ENCODE measurements at regions not wholly inside any gene's neighbourhood (a gene's known extent, or its start where the extent isn't known, plus 50 kb on each side); places are given as distances from the start of the nearest gene placed in this dataset.

- Histone ChIP-seq H3K27me3 (ENCODE audit: control insufficient read depth in 1 of 2, insufficient read depth in 1 of 2, low read length in 2 of 2) (no peaks in the 10 kb centered on the region), H3K9ac (ENCODE audit: low read length) (no peak overlapping the region), H3K14ac (ENCODE audit: low read length in 2 of 2) (no peak overlapping the region), H3K9me3 (ENCODE audit: control insufficient read depth, low read length) (peaks cover 16% of the 10 kb centered on the region), H3K4me1 (ENCODE audit: control insufficient read depth, insufficient read depth, low read depth, low read length) (no peaks in the 10 kb centered on the region), H2BK5ac (ENCODE audit: low read depth, low read length, poor library complexity, severe bottlenecking) (no peak overlapping the region), H2BK12ac (ENCODE audit: low read length in 2 of 2) (no peak overlapping the region), H2AFZ (ENCODE audit: low read depth, low read length) (no peak overlapping the region), H3K23ac (ENCODE audit: low read length in 2 of 2) (no peak overlapping the region), H3K79me1 (replicated peaks; ENCODE audit: low read length, poor library complexity, severe bottlenecking) (no peaks in the 10 kb centered on the region), H3K4ac (ENCODE audit: low read depth in 1 of 2, low read length in 2 of 2) (no peak overlapping the region), H2BK120ac (ENCODE audit: low read depth, low read length) (no peak overlapping the region), H3K4me2 (ENCODE audit: low read length, poor library complexity, severe bottlenecking) (no peak overlapping the region), H3K36me3 (ENCODE audit: control insufficient read depth in 1 of 2, insufficient read depth in 2 of 2, low read depth in 1 of 2, low read length in 2 of 2) (no peaks in the 10 kb centered on the region), H4K91ac (ENCODE audit: low read length) (no peak overlapping the region), H3K18ac (ENCODE audit: low read depth in 1 of 2, low read length in 2 of 2) (no peak overlapping the region), H2BK15ac (ENCODE audit: low read depth, poor library complexity, severe bottlenecking) (peak overlapping the region; percentile 23), H3K27ac (ENCODE audit: low read length, poor library complexity, severe bottlenecking) (no peak overlapping the region), H2AK5ac (ENCODE audit: low read length, severe bottlenecking) (no peak overlapping the region), H4K8ac (ENCODE audit: low read length) (no peak overlapping the region), H3K4me3 (ENCODE audit: insufficient read depth in 1 of 2, low read depth in 1 of 2, low read length in 2 of 2) (no peak overlapping the region)
- DNase-seq = no peak
- WGBS = 69% methylated on average over 3 of the region's 3 CpGs
Observed at GRCh38 chr9:88046542-88046941, 72.2 kb upstream of the CDK20 start.

- Histone ChIP-seq H2BK12ac (ENCODE audit: low read length in 2 of 2) (no peak overlapping the region), H3K23ac (ENCODE audit: low read length in 2 of 2) (no peak overlapping the region), H4K8ac (ENCODE audit: low read length) (no peak overlapping the region), H3K4me1 (ENCODE audit: control insufficient read depth, insufficient read depth, low read depth, low read length) (no peaks in the 10 kb centered on the region), H3K36me3 (ENCODE audit: control insufficient read depth in 1 of 2, insufficient read depth in 2 of 2, low read depth in 1 of 2, low read length in 2 of 2) (no peaks in the 10 kb centered on the region), H3K9ac (ENCODE audit: low read length) (no peak overlapping the region), H2BK5ac (ENCODE audit: low read depth, low read length, poor library complexity, severe bottlenecking) (no peak overlapping the region), H3K27me3 (ENCODE audit: control insufficient read depth in 1 of 2, insufficient read depth in 1 of 2, low read length in 2 of 2) (no peaks in the 10 kb centered on the region), H3K18ac (ENCODE audit: low read depth in 1 of 2, low read length in 2 of 2) (no peak overlapping the region), H2AK5ac (ENCODE audit: low read length, severe bottlenecking) (no peak overlapping the region), H3K4me3 (ENCODE audit: insufficient read depth in 1 of 2, low read depth in 1 of 2, low read length in 2 of 2) (no peak overlapping the region), H3K27ac (ENCODE audit: low read length, poor library complexity, severe bottlenecking) (no peak overlapping the region), H3K4me2 (ENCODE audit: low read length, poor library complexity, severe bottlenecking) (no peak overlapping the region), H2BK15ac (ENCODE audit: low read depth, poor library complexity, severe bottlenecking) (no peak overlapping the region), H2AFZ (ENCODE audit: low read depth, low read length) (no peak overlapping the region), H3K4ac (ENCODE audit: low read depth in 1 of 2, low read length in 2 of 2) (no peak overlapping the region), H2BK120ac (ENCODE audit: low read depth, low read length) (no peak overlapping the region), H4K91ac (ENCODE audit: low read length) (no peak overlapping the region), H3K9me3 (ENCODE audit: control insufficient read depth, low read length) (peaks cover 16% of the 10 kb centered on the region), H3K14ac (ENCODE audit: low read length in 2 of 2) (no peak overlapping the region), H3K79me1 (replicated peaks; ENCODE audit: low read length, poor library complexity, severe bottlenecking) (no peaks in the 10 kb centered on the region)
- no peak for DNase-seq
- WGBS = 71% methylated on average over 2 of the region's 3 CpGs
Observed at GRCh38 chr9:88045686-88046085, 71.4 kb upstream of the CDK20 start.

- Histone ChIP-seq H3K4me1 (ENCODE audit: control insufficient read depth, insufficient read depth, low read depth, low read length) (no peaks in the 10 kb centered on the region), H4K91ac (ENCODE audit: low read length) (no peak overlapping the region), H3K23ac (ENCODE audit: low read length in 2 of 2) (no peak overlapping the region), H3K27ac (ENCODE audit: low read length, poor library complexity, severe bottlenecking) (no peak overlapping the region), H2BK12ac (ENCODE audit: low read length in 2 of 2) (no peak overlapping the region), H2BK120ac (ENCODE audit: low read depth, low read length) (no peak overlapping the region), H2AK5ac (ENCODE audit: low read length, severe bottlenecking) (no peak overlapping the region), H2AFZ (ENCODE audit: low read depth, low read length) (no peak overlapping the region), H2BK15ac (ENCODE audit: low read depth, poor library complexity, severe bottlenecking) (no peak overlapping the region), H3K14ac (ENCODE audit: low read length in 2 of 2) (no peak overlapping the region), H3K9me3 (ENCODE audit: control insufficient read depth, low read length) (peaks cover 16% of the 10 kb centered on the region), H3K36me3 (ENCODE audit: control insufficient read depth in 1 of 2, insufficient read depth in 2 of 2, low read depth in 1 of 2, low read length in 2 of 2) (no peaks in the 10 kb centered on the region), H3K79me1 (replicated peaks; ENCODE audit: low read length, poor library complexity, severe bottlenecking) (no peaks in the 10 kb centered on the region), H3K27me3 (ENCODE audit: control insufficient read depth in 1 of 2, insufficient read depth in 1 of 2, low read length in 2 of 2) (no peaks in the 10 kb centered on the region), H3K4me2 (ENCODE audit: low read length, poor library complexity, severe bottlenecking) (no peak overlapping the region), H3K9ac (ENCODE audit: low read length) (no peak overlapping the region), H2BK5ac (ENCODE audit: low read depth, low read length, poor library complexity, severe bottlenecking) (no peak overlapping the region), H3K4ac (ENCODE audit: low read depth in 1 of 2, low read length in 2 of 2) (no peak overlapping the region), H3K4me3 (ENCODE audit: insufficient read depth in 1 of 2, low read depth in 1 of 2, low read length in 2 of 2) (no peak overlapping the region), H3K18ac (ENCODE audit: low read depth in 1 of 2, low read length in 2 of 2) (no peak overlapping the region), H4K8ac (ENCODE audit: low read length) (no peak overlapping the region)
- WGBS = 89% methylated on average over 3 of the region's 3 CpGs
- DNase-seq = no peak
Observed at GRCh38 chr9:88044200-88044599, 69.9 kb upstream of the CDK20 start.

- no peak overlapping the region for H2BK120ac ChIP-seq (ENCODE audit: low read depth, low read length)
- H4K91ac ChIP-seq (ENCODE audit: low read length) = no peak overlapping the region
- no peak overlapping the region for H3K27ac ChIP-seq (ENCODE audit: low read length, poor library complexity, severe bottlenecking)
- H2BK5ac ChIP-seq (ENCODE audit: low read depth, low read length, poor library complexity, severe bottlenecking) = no peak overlapping the region
- H4K8ac ChIP-seq (ENCODE audit: low read length) = no peak overlapping the region
- H3K4me1 ChIP-seq (ENCODE audit: control insufficient read depth, insufficient read depth, low read depth, low read length) = no peaks in the 10 kb centered on the region
- no peak overlapping the region for H3K4me2 ChIP-seq (ENCODE audit: low read length, poor library complexity, severe bottlenecking)
- no peak overlapping the region for H3K23ac ChIP-seq (ENCODE audit: low read length in 2 of 2)
- H2AK5ac ChIP-seq (ENCODE audit: low read length, severe bottlenecking) = no peak overlapping the region
- no peak overlapping the region for H3K4ac ChIP-seq (ENCODE audit: low read depth in 1 of 2, low read length in 2 of 2)
- no peak overlapping the region for H2BK12ac ChIP-seq (ENCODE audit: low read length in 2 of 2)
- H2BK15ac ChIP-seq (ENCODE audit: low read depth, poor library complexity, severe bottlenecking) = no peak overlapping the region
- H3K4me3 ChIP-seq (ENCODE audit: insufficient read depth in 1 of 2, low read depth in 1 of 2, low read length in 2 of 2) = no peak overlapping the region
- no peaks in the 10 kb centered on the region for H3K79me1 ChIP-seq (replicated peaks; ENCODE audit: low read length, poor library complexity, severe bottlenecking)
- peaks cover 20% of the 10 kb centered on the region for H3K9me3 ChIP-seq (ENCODE audit: control insufficient read depth, low read length)
- H3K18ac ChIP-seq (ENCODE audit: low read depth in 1 of 2, low read length in 2 of 2) = no peak overlapping the region
- no peak overlapping the region for H3K14ac ChIP-seq (ENCODE audit: low read length in 2 of 2)
- no peaks in the 10 kb centered on the region for H3K36me3 ChIP-seq (ENCODE audit: control insufficient read depth in 1 of 2, insufficient read depth in 2 of 2, low read depth in 1 of 2, low read length in 2 of 2)
- H2AFZ ChIP-seq (ENCODE audit: low read depth, low read length) = no peak overlapping the region
- H3K9ac ChIP-seq (ENCODE audit: low read length) = no peak overlapping the region
- DNase-seq = no peak
- no peaks in the 10 kb centered on the region for H3K27me3 ChIP-seq (ENCODE audit: control insufficient read depth in 1 of 2, insufficient read depth in 1 of 2, low read length in 2 of 2)
- 78% methylated on average over 3 of the region's 3 CpGs for WGBS
Observed at GRCh38 chr9:88043647-88044046, 69.3 kb upstream of the CDK20 start.

All from mesenchymal stem cell (in vitro differentiated cells and primary cell).